Adrenal gland (tissue), 5 donors: ENCODE measurements at regions not wholly inside any gene's neighbourhood (a gene's known extent, or its start where the extent isn't known, plus 50 kb on each side); places are given as distances from the start of the nearest gene placed in this dataset.

Experiments used
- POLR2A ChIP-seq, 2 donors: fragments of 450-650 bp; IDR thresholded peaks; one replicate each; pipeline ENCODE4 v1.6.1; 2017; ENCODE audit warnings: antibody characterized with exemption in 2 of 2, mild to moderate bottlenecking in 2 of 2, moderate library complexity in 1 of 2
- TF ChIP-seq, protein P1 (sequence below), 6 experiments: fragments of 450-650 bp in 4 of 6; fragments of 200-600 bp in 2 of 6; sonication (generic) in 1 of 6; IDR thresholded peaks; 1 replicate in 5 of 6; 2 replicates in 1 of 6; pipeline versions ENCODE4 v1.5.1 to v1.8.0; 2016 to 2021; ENCODE audit warnings: antibody characterized with exemption in 6 of 6, mild to moderate bottlenecking in 2 of 6, moderate library complexity in 1 of 6
- donor health status: DM: no; HTN: no; CAD: no.

GRCh38 chr10:64210211-64210610 is 689.0 kb downstream of the REEP3 start:
- TF ChIP-seq POLR2A (IDR thresholded peaks at IDR 0.05) = no peak
- TF ChIP-seq, protein P1, sequence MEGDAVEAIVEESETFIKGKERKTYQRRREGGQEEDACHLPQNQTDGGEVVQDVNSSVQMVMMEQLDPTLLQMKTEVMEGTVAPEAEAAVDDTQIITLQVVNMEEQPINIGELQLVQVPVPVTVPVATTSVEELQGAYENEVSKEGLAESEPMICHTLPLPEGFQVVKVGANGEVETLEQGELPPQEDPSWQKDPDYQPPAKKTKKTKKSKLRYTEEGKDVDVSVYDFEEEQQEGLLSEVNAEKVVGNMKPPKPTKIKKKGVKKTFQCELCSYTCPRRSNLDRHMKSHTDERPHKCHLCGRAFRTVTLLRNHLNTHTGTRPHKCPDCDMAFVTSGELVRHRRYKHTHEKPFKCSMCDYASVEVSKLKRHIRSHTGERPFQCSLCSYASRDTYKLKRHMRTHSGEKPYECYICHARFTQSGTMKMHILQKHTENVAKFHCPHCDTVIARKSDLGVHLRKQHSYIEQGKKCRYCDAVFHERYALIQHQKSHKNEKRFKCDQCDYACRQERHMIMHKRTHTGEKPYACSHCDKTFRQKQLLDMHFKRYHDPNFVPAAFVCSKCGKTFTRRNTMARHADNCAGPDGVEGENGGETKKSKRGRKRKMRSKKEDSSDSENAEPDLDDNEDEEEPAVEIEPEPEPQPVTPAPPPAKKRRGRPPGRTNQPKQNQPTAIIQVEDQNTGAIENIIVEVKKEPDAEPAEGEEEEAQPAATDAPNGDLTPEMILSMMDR (IDR thresholded peaks at IDR 0.05) = no peak
